ENCODE measurements at regions not wholly inside any gene's neighbourhood (a gene's known extent, or its start where the extent isn't known, plus 50 kb on each side); places are given as distances from the start of the nearest gene placed in this dataset.

DNA sequence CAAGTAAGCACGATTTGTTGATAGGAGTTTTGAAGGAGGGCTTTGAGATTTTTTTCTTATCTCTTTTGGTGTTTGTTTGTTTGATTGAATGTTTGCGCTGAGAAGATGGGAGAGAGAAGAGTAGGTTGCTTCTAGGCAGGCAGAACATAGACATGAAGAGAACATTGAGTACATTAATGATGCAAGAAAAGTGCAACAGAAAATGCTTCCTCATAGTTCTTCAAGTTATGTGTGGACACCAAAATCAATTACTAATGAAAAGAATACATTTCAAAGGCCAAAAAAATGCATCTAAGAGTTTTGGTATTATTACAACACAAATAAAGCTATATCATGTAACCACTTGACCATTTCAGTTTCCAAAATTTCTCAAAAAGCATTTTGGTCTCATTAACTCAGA lies 191.0 kb upstream of the PPARGC1A start:
- TF ChIP-seq, protein P1, sequence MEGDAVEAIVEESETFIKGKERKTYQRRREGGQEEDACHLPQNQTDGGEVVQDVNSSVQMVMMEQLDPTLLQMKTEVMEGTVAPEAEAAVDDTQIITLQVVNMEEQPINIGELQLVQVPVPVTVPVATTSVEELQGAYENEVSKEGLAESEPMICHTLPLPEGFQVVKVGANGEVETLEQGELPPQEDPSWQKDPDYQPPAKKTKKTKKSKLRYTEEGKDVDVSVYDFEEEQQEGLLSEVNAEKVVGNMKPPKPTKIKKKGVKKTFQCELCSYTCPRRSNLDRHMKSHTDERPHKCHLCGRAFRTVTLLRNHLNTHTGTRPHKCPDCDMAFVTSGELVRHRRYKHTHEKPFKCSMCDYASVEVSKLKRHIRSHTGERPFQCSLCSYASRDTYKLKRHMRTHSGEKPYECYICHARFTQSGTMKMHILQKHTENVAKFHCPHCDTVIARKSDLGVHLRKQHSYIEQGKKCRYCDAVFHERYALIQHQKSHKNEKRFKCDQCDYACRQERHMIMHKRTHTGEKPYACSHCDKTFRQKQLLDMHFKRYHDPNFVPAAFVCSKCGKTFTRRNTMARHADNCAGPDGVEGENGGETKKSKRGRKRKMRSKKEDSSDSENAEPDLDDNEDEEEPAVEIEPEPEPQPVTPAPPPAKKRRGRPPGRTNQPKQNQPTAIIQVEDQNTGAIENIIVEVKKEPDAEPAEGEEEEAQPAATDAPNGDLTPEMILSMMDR (IDR thresholded peaks at IDR 0.05) = no peak
- TF ChIP-seq POLR2A (IDR thresholded peaks at IDR 0.05) = no peak
